ENCODE measurements at regions not wholly inside any gene's neighbourhood (a gene's known extent, or its start where the extent isn't known, plus 50 kb on each side); places are given as distances from the start of the nearest gene placed in this dataset.

GRCh38 chr1:14083706-14084105, 383.7 kb downstream of the PRDM2 start:
- H3K36me3 ChIP-seq = no peaks in the 10 kb centered on the region
- 48% methylated on average over 1 of the region's 1 CpG for WGBS
- no peaks in the 10 kb centered on the region for H3K27me3 ChIP-seq
- no peaks in the 10 kb centered on the region for H3K4me1 ChIP-seq
- no peak for DNase-seq (ENCODE audit: low spot score in 2 of 2)
- H3K4me3 ChIP-seq = no peak overlapping the region
- H3K27ac ChIP-seq = no peak overlapping the region
- TF ChIP-seq EP300 (IDR thresholded peaks at IDR 0.05) = no peak
- TF ChIP-seq POLR2A (IDR thresholded peaks at IDR 0.05) = no peak
- no peaks in the 10 kb centered on the region for H3K9me3 ChIP-seq

- Histone ChIP-seq H3K9me3 (peaks cover 6% of the 10 kb centered on the region), H3K4me1 (no peaks in the 10 kb centered on the region), H3K4me3 (no peak overlapping the region), H3K27ac (no peak overlapping the region), H3K36me3 (no peaks in the 10 kb centered on the region), H3K27me3 (no peaks in the 10 kb centered on the region)
- 100% methylated on average over 1 of the region's 1 CpG for WGBS
- DNase-seq (ENCODE audit: low spot score in 2 of 2) = no peak
- TF ChIP-seq POLR2AphosphoS5 (IDR thresholded peaks at IDR 0.05) (no peak), CTCF (IDR thresholded peaks at IDR 0.05) (no peak), POLR2A (IDR thresholded peaks at IDR 0.05) (no peak), EP300 (IDR thresholded peaks at IDR 0.05) (no peak)
Observed at GRCh38 chr1:14090062-14090461, 390.1 kb downstream of the PRDM2 start.

GRCh38 chr1:14090531-14090930, 390.5 kb downstream of the PRDM2 start:
- no peaks in the 10 kb centered on the region for H3K36me3 ChIP-seq
- TF ChIP-seq POLR2A (IDR thresholded peaks at IDR 0.05) (no peak), CTCF (IDR thresholded peaks at IDR 0.05) (no peak), POLR2AphosphoS5 (IDR thresholded peaks at IDR 0.05) (no peak), EP300 (IDR thresholded peaks at IDR 0.05) (no peak)
- 92% methylated on average over 6 of the region's 6 CpGs for WGBS
- H3K9me3 ChIP-seq = peaks cover 6% of the 10 kb centered on the region
- H3K4me1 ChIP-seq = no peaks in the 10 kb centered on the region
- no peak overlapping the region for H3K27ac ChIP-seq
- H3K27me3 ChIP-seq = no peaks in the 10 kb centered on the region
- DNase-seq (ENCODE audit: low spot score in 2 of 2) = no peak
- no peak overlapping the region for H3K4me3 ChIP-seq

- Histone ChIP-seq H3K9me3 (peaks cover 6% of the 10 kb centered on the region), H3K27ac (no peak overlapping the region), H3K27me3 (no peaks in the 10 kb centered on the region), H3K4me1 (no peaks in the 10 kb centered on the region), H3K36me3 (no peaks in the 10 kb centered on the region), H3K4me3 (no peak overlapping the region)
- 64% methylated on average over 4 of the region's 4 CpGs for WGBS
- peak in 1 of 2 donors; percentile 9 for TF ChIP-seq CTCF (IDR thresholded peaks at IDR 0.05)
- TF ChIP-seq EP300 (IDR thresholded peaks at IDR 0.05) = no peak
- TF ChIP-seq POLR2A (IDR thresholded peaks at IDR 0.05) = no peak
- no peak for DNase-seq (ENCODE audit: low spot score in 2 of 2)
Observed at GRCh38 chr1:14094611-14095400, 394.8 kb downstream of the PRDM2 start.

GRCh38 chr1:14098294-14098913, 398.4 kb downstream of the PRDM2 start:
- TF ChIP-seq POLR2AphosphoS5 (IDR thresholded peaks at IDR 0.05) (no peak), CTCF (IDR thresholded peaks at IDR 0.05) (no peak), EP300 (IDR thresholded peaks at IDR 0.05) (no peak), POLR2A (IDR thresholded peaks at IDR 0.05) (no peak)
- no peak for DNase-seq (ENCODE audit: low spot score in 2 of 2)
- Histone ChIP-seq H3K4me1 (no peaks in the 10 kb centered on the region), H3K9me3 (no peaks in the 10 kb centered on the region), H3K27ac (no peak overlapping the region), H3K4me3 (no peak overlapping the region), H3K27me3 (no peaks in the 10 kb centered on the region), H3K36me3 (no peaks in the 10 kb centered on the region)
